ENCODE measurements at regions not wholly inside any gene's neighbourhood (a gene's known extent, or its start where the extent isn't known, plus 50 kb on each side); places are given as distances from the start of the nearest gene placed in this dataset.
"Not testable (repeated sequence)": the region's sequence is repeated elsewhere in the genome, so short reads cannot be mapped to it uniquely, and the experiment has no call there.

DNA sequence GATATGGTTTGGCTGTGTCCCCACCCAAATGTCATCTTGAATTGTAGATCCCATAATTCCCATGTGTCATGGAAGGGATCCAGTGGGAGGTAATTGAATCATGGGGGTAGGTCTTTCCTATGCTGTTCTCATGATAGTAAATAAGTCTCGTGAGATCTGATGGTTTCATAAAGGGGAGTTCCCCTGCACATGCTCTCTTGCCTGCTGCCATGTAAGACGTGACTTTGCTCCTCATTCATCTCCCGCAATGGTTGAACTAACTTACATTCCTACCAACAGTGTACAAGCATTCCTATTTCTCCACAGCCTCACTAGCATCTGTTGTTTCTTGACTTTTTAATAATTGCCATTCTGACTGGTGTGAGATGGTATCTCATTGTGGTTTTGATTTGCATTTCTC lies 76.6 kb downstream of the SERINC2 start:
- dilution Hi-C loops (cut with HindIII; ENCODE audit: low sequenced_read_pairs, unreplicated experiment); H2AK5ac ChIP-seq (ENCODE audit: low read depth, low read length); H2BK15ac ChIP-seq (ENCODE audit: low read depth, low read length); H3K27ac ChIP-seq (ENCODE audit: insufficient read depth, low read length); H3K23ac ChIP-seq (ENCODE audit: low read depth, low read length); H4K20me1 ChIP-seq (ENCODE audit: insufficient read depth, low read length); BruUV-seq (replicated peaks); H3K36me3 ChIP-seq (ENCODE audit: control insufficient read depth, insufficient read depth, low read length); H4K8ac ChIP-seq (ENCODE audit: low read depth in 2 of 2, low read length in 2 of 2); H2BK20ac ChIP-seq (ENCODE audit: low read depth, low read length); ATAC-seq (ENCODE audit: low read depth); H3K56ac ChIP-seq (ENCODE audit: extremely low read depth, insufficient read depth, low read length); H3K9me3 ChIP-seq (ENCODE audit: control insufficient read depth, insufficient read depth, low read length); H2BK5ac ChIP-seq (ENCODE audit: low read depth, low read length, poor library complexity, severe bottlenecking); H3K79me1 ChIP-seq (ENCODE audit: low read depth in 1 of 2, low read length in 2 of 2); H3K14ac ChIP-seq (replicated peaks; ENCODE audit: low read depth, low read length); H2BK120ac ChIP-seq (ENCODE audit: low read depth, low read length); H3K4me2 ChIP-seq (ENCODE audit: low read depth, low read length); H3K18ac ChIP-seq (ENCODE audit: low read depth, low read length); intact Hi-C loops (cut with micrococcal nuclease); H4K5ac ChIP-seq (ENCODE audit: low read depth, low read length); H3K4ac ChIP-seq (ENCODE audit: low read depth, low read length); in situ Hi-C loops (cut with MboI; ENCODE audit: low sequenced_read_pairs); CTCF ChIA-PET; H2AK9ac ChIP-seq (replicated peaks; ENCODE audit: low read depth, low read length, poor library complexity); H2AFZ ChIP-seq (replicated peaks; ENCODE audit: low read length, poor library complexity); H3K4me1 ChIP-seq (ENCODE audit: control insufficient read depth, insufficient read depth, low read length); H3K9me1 ChIP-seq (ENCODE audit: insufficient read depth, low read length); H4K91ac ChIP-seq (ENCODE audit: insufficient read depth, low read depth, low read length); H3K4me3 ChIP-seq (ENCODE audit: insufficient read depth, low read depth, low read length); H3K9ac ChIP-seq (ENCODE audit: low read depth, low read length); DNase-seq; POLR2A ChIA-PET (ENCODE audit: unreplicated experiment): not testable (repeated sequence)
- WGBS, 2 experiments (ENCODE audit: extremely low coverage in 2 of 2, insufficient read length in 1 of 2): no CpG with 5 or more reads among the region's 3 CpGs
- H3K27me3 ChIP-seq (ENCODE audit: control insufficient read depth, insufficient read depth, low read length): peaks cover 40% of the 10 kb centered on the region

DNA sequence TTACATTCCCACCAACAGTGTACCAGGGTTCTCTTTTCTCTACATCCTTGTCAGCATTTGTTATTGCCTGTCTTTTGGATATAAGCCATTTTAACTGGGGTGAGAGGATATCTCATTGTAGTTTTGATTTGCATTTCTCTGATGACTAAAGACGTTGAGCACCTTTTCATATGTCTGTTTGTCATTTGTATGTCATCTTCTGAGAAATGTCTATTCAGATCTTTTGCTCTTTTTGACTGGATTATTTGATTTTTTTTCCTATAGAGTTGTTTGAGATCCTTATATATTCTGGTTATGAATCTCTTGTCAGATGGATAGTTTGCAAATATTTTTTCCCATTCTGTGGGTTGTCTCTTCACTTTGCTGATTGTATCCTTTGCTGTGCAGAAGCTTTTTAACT lies 77.6 kb downstream of the SERINC2 start:
- H3K9ac ChIP-seq (ENCODE audit: low read depth, low read length); H2AFZ ChIP-seq (replicated peaks; ENCODE audit: low read length, poor library complexity); H3K4me2 ChIP-seq (ENCODE audit: low read depth, low read length); H4K5ac ChIP-seq (ENCODE audit: low read depth, low read length); H3K4me1 ChIP-seq (ENCODE audit: control insufficient read depth, insufficient read depth, low read length); H2AK9ac ChIP-seq (replicated peaks; ENCODE audit: low read depth, low read length, poor library complexity); H3K36me3 ChIP-seq (ENCODE audit: control insufficient read depth, insufficient read depth, low read length); H3K23ac ChIP-seq (ENCODE audit: low read depth, low read length); POLR2A ChIA-PET (ENCODE audit: unreplicated experiment); H2BK5ac ChIP-seq (ENCODE audit: low read depth, low read length, poor library complexity, severe bottlenecking); in situ Hi-C loops (cut with MboI; ENCODE audit: low sequenced_read_pairs); H4K91ac ChIP-seq (ENCODE audit: insufficient read depth, low read depth, low read length); H3K4ac ChIP-seq (ENCODE audit: low read depth, low read length); H3K18ac ChIP-seq (ENCODE audit: low read depth, low read length); H2BK120ac ChIP-seq (ENCODE audit: low read depth, low read length); H2BK20ac ChIP-seq (ENCODE audit: low read depth, low read length); H3K79me1 ChIP-seq (ENCODE audit: low read depth in 1 of 2, low read length in 2 of 2); BruUV-seq (replicated peaks); H4K20me1 ChIP-seq (ENCODE audit: insufficient read depth, low read length); H3K9me3 ChIP-seq (ENCODE audit: control insufficient read depth, insufficient read depth, low read length); H2AK5ac ChIP-seq (ENCODE audit: low read depth, low read length); DNase-seq; H4K8ac ChIP-seq (ENCODE audit: low read depth in 2 of 2, low read length in 2 of 2); H3K9me1 ChIP-seq (ENCODE audit: insufficient read depth, low read length); H3K14ac ChIP-seq (replicated peaks; ENCODE audit: low read depth, low read length); dilution Hi-C loops (cut with HindIII; ENCODE audit: low sequenced_read_pairs, unreplicated experiment); H2BK15ac ChIP-seq (ENCODE audit: low read depth, low read length); H3K27ac ChIP-seq (ENCODE audit: insufficient read depth, low read length); H3K56ac ChIP-seq (ENCODE audit: extremely low read depth, insufficient read depth, low read length); H3K4me3 ChIP-seq (ENCODE audit: insufficient read depth, low read depth, low read length); ATAC-seq (ENCODE audit: low read depth); intact Hi-C loops (cut with micrococcal nuclease): not testable (repeated sequence)
- H3K27me3 ChIP-seq (ENCODE audit: control insufficient read depth, insufficient read depth, low read length): peaks cover 38% of the 10 kb centered on the region
- WGBS, 2 experiments (ENCODE audit: extremely low coverage in 2 of 2, insufficient read length in 1 of 2): no CpG with 5 or more reads among the region's 1 CpG
- CTCF ChIA-PET: interaction anchor here (1.8 kb wide), 1 partner anchor 59 kb away, joined by 4 read pairs; no protein-coding TSS in a partner anchor
